ENCODE measurements at regions not wholly inside any gene's neighbourhood (a gene's known extent, or its start where the extent isn't known, plus 50 kb on each side); places are given as distances from the start of the nearest gene placed in this dataset.
A peak's percentile ranks its signal among the peaks of the same experiment; 100 is the strongest.
"Not testable (repeated sequence)": the region's sequence is repeated elsewhere in the genome, so short reads cannot be mapped to it uniquely, and the experiment has no call there.

DNA sequence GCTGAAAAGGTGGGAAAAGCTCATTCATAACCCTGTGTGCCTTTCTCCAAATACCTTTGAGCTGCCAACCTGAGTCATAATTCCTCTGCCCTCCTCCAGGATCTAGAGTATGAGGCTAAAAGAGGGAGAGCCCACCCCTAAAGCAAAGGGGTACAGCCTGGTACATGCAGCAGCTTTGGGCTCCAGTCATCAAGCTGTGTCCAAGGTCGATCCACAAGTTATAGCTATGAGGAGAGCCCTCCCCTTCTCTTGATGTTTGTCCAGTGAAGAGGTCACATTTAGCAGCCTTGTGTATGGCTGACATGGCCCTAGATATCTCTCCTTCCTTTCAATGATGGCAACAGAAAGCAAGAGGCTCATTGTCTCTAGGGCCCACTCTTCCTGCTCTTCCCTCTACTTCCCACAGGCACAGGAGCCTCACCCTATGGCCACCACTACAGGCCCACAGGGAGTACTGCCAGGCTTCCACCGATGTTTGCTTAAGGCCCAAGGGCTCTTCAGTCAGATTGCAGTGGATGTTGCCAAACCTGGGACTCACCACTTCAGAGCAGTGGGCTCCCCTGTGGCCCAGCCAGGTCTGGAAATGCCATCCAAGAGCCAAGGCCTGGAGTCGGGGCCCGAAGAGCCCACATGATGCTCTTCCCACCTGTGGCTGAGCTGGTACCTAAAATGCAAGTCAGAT is 176.8 kb downstream of the CD83 start:
- TF ChIP-seq, protein P1, sequence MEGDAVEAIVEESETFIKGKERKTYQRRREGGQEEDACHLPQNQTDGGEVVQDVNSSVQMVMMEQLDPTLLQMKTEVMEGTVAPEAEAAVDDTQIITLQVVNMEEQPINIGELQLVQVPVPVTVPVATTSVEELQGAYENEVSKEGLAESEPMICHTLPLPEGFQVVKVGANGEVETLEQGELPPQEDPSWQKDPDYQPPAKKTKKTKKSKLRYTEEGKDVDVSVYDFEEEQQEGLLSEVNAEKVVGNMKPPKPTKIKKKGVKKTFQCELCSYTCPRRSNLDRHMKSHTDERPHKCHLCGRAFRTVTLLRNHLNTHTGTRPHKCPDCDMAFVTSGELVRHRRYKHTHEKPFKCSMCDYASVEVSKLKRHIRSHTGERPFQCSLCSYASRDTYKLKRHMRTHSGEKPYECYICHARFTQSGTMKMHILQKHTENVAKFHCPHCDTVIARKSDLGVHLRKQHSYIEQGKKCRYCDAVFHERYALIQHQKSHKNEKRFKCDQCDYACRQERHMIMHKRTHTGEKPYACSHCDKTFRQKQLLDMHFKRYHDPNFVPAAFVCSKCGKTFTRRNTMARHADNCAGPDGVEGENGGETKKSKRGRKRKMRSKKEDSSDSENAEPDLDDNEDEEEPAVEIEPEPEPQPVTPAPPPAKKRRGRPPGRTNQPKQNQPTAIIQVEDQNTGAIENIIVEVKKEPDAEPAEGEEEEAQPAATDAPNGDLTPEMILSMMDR (conservative IDR thresholded peaks at IDR 0.05; ENCODE audit: control insufficient read depth, insufficient read depth, low read depth, low read length), result no peak
- DNase-seq (ENCODE audit: low read depth), result no peak
- H3K4me3 ChIP-seq (ENCODE audit: control insufficient read depth, low read depth, low read length), result no peak overlapping the region

- not testable (repeated sequence) for H3K4me3 ChIP-seq (ENCODE audit: control insufficient read depth, low read depth, low read length); DNase-seq (ENCODE audit: low read depth)
Measured at GRCh38 chr6:14296698-14297097, 179.1 kb downstream of the CD83 start.

DNA sequence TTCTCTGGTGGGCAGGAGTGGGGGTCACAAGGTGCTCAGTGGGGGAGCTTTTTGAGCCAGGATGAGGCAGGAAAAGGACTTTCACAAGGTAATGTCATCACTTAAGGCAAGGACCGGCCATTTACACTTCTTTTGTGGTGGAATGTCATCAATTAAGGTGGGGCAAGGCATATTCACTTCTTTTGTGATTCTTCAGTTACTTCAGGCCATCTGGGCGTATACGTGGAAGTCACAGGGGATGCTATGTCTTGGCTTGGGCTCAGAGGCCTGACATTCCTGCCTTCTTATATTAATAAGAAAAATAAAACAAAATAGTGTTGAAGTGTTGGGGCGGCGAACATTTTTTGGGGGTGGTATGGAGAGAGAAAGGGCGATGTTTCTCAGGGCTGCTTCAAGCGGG is 179.5 kb downstream of the CD83 start:
- not testable (repeated sequence) for DNase-seq (ENCODE audit: low read depth); H3K4me3 ChIP-seq (ENCODE audit: control insufficient read depth, low read depth, low read length)

- DNase-seq (ENCODE audit: low read depth), result not testable (repeated sequence)
Measured at GRCh38 chr6:14300189-14300588, 182.6 kb downstream of the CD83 start.

DNA sequence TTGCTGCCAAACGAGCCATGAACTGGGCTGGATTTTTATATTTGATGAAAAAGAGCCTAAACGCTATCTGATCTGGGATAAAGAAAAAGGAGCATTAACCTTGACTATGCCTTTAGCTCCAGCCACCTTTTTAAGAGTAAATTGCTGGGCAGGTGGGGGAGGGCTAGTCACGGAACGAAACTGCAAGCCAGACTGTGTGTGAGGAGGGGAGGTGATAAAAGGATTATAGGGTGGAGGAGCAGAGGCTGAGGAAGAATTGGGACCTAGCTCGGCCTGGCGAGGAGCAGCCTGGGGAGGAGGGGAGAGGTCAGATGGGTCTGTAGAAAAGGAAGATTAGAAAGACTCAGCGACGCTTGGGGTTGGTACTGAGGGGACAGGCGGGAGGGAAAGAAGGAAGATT is 183.1 kb downstream of the CD83 start:
- not testable (repeated sequence) for H3K4me3 ChIP-seq (ENCODE audit: control insufficient read depth, low read depth, low read length); DNase-seq (ENCODE audit: low read depth)

More at GRCh38 chr6:14300189-14300588, 182.6 kb downstream of the CD83 start:
- H3K4me3 ChIP-seq (ENCODE audit: control insufficient read depth, low read depth, low read length), result not testable (repeated sequence)

- not testable (repeated sequence) for H3K4me3 ChIP-seq (ENCODE audit: control insufficient read depth, low read depth, low read length); DNase-seq (ENCODE audit: low read depth)
Measured at GRCh38 chr6:14301477-14301876, 183.9 kb downstream of the CD83 start.

- no peak overlapping the region for H3K4me3 ChIP-seq (ENCODE audit: control insufficient read depth, low read depth, low read length)
- TF ChIP-seq, protein P1 (conservative IDR thresholded peaks at IDR 0.05; ENCODE audit: control insufficient read depth, insufficient read depth, low read depth, low read length), result no peak
- peak; percentile 43 for DNase-seq (ENCODE audit: low read depth)
Measured at GRCh38 chr6:14305131-14305530, 187.6 kb downstream of the CD83 start.

- H3K4me3 ChIP-seq (ENCODE audit: control insufficient read depth, low read depth, low read length), result no peak overlapping the region
- TF ChIP-seq, protein P1 (conservative IDR thresholded peaks at IDR 0.05; ENCODE audit: control insufficient read depth, insufficient read depth, low read depth, low read length), result no peak
- no peak for DNase-seq (ENCODE audit: low read depth)
Measured at GRCh38 chr6:14305624-14306023, 188.1 kb downstream of the CD83 start.

GRCh38 chr6:14306151-14306906 is 188.8 kb downstream of the CD83 start:
- TF ChIP-seq, protein P1 (conservative IDR thresholded peaks at IDR 0.05; ENCODE audit: control insufficient read depth, insufficient read depth, low read depth, low read length), result no peak
- no peak for DNase-seq (ENCODE audit: low read depth)
- no peak overlapping the region for H3K4me3 ChIP-seq (ENCODE audit: control insufficient read depth, low read depth, low read length)

All from fibroblast of mammary gland (primary cell).